ENCODE measurements at regions not wholly inside any gene's neighbourhood (a gene's known extent, or its start where the extent isn't known, plus 50 kb on each side); places are given as distances from the start of the nearest gene placed in this dataset.
A peak's percentile ranks its signal among the peaks of the same experiment; 100 is the strongest.

DNA sequence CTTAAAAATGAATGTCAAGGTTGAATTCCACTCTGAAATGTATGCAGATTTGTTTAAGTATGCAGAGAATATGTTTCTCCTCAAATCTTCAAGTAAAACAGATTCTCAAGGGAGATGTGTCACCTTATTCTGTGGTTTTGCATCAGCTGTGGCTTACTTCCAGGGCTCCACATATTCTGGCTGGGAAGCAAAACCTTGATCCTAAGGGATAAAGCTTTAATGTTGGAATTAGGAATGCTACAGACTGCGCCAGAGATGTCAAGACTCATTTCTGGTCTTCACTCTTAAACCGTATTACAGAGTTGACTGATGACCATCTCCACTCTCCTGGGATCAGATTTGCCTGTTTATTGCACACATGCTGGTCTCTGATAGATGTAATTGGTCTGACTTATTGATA is 143.9 kb upstream of the DIPK2B start:
- H3K23ac ChIP-seq (ENCODE audit: low read depth, low read length): no peak overlapping the region
- H2BK15ac ChIP-seq (ENCODE audit: low read depth, low read length): peak overlapping the region; percentile 11; the same call in 1 of the 3 replicates
- H4K5ac ChIP-seq (ENCODE audit: low read depth, low read length): no peak overlapping the region
- H3K9ac ChIP-seq (ENCODE audit: low read depth, low read length): no peak overlapping the region
- peak; percentile 37; the same call in 1 of the 2 replicates for ATAC-seq (ENCODE audit: low read depth)
- H3K4me1 ChIP-seq (ENCODE audit: control insufficient read depth, insufficient read depth, low read length): peaks cover 2% of the 10 kb centered on the region
- no peak overlapping the region for H2BK5ac ChIP-seq (ENCODE audit: low read depth, low read length, poor library complexity, severe bottlenecking)
- in situ Hi-C loops (cut with MboI; ENCODE audit: low sequenced_read_pairs): loop anchor here (10.0 kb wide), 1 partner anchor 390 kb away; no protein-coding TSS in a partner anchor
- TF ChIP-seq MAZ (IDR thresholded peaks at IDR 0.05; ENCODE audit: borderline replicate concordance, low read depth, low read length): no peak
- TF ChIP-seq, protein P1, sequence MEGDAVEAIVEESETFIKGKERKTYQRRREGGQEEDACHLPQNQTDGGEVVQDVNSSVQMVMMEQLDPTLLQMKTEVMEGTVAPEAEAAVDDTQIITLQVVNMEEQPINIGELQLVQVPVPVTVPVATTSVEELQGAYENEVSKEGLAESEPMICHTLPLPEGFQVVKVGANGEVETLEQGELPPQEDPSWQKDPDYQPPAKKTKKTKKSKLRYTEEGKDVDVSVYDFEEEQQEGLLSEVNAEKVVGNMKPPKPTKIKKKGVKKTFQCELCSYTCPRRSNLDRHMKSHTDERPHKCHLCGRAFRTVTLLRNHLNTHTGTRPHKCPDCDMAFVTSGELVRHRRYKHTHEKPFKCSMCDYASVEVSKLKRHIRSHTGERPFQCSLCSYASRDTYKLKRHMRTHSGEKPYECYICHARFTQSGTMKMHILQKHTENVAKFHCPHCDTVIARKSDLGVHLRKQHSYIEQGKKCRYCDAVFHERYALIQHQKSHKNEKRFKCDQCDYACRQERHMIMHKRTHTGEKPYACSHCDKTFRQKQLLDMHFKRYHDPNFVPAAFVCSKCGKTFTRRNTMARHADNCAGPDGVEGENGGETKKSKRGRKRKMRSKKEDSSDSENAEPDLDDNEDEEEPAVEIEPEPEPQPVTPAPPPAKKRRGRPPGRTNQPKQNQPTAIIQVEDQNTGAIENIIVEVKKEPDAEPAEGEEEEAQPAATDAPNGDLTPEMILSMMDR (conservative IDR thresholded peaks at IDR 0.05; ENCODE audit: low read depth, low read length): no peak
- no peak for TF ChIP-seq RAD21 (IDR thresholded peaks at IDR 0.05; ENCODE audit: low read length)
- TF ChIP-seq CEBPB (IDR thresholded peaks at IDR 0.05; ENCODE audit: low read depth, low read length): peak; percentile 17; the same call in 1 of the 2 replicates
- intact Hi-C loops (cut with micrococcal nuclease): no loop called here
- H2AK9ac ChIP-seq (replicated peaks; ENCODE audit: low read depth, low read length, poor library complexity): no peak overlapping the region
- no peaks in the 10 kb centered on the region for H3K36me3 ChIP-seq (ENCODE audit: control insufficient read depth, insufficient read depth, low read length)
- H3K14ac ChIP-seq (replicated peaks; ENCODE audit: low read depth, low read length): no peak overlapping the region
- no peaks in the 10 kb centered on the region; the same call in 1 of the 2 replicates for H3K9me3 ChIP-seq (ENCODE audit: control insufficient read depth, insufficient read depth, low read length)
- no peaks in the 10 kb centered on the region for H3K27me3 ChIP-seq (ENCODE audit: control insufficient read depth, insufficient read depth, low read length)
- H2BK120ac ChIP-seq (ENCODE audit: low read depth, low read length): peak overlapping the region; percentile 71; the same call in 1 of the 2 replicates
- peak overlapping the region; percentile 45 for H4K91ac ChIP-seq (ENCODE audit: insufficient read depth, low read depth, low read length)
- H3K9me1 ChIP-seq (ENCODE audit: insufficient read depth, low read length): no peaks in the 10 kb centered on the region
- ChIA-PET POLR2A (ENCODE audit: unreplicated experiment) (no interaction called here), CTCF (interaction anchor here (2.3 kb wide), 1 partner anchor 22 kb away, joined by 8 read pairs; no protein-coding TSS in a partner anchor)
- H4K20me1 ChIP-seq (ENCODE audit: insufficient read depth, low read length): no peaks in the 10 kb centered on the region
- H3K4me2 ChIP-seq (ENCODE audit: low read depth, low read length): no peak overlapping the region
- peak; percentile 81 for DNase-seq
- peak overlapping the region; percentile 0 for H3K4ac ChIP-seq (ENCODE audit: low read depth, low read length)
- no peak overlapping the region for H3K27ac ChIP-seq (ENCODE audit: insufficient read depth, low read length)
- dilution Hi-C loops (cut with HindIII; ENCODE audit: low sequenced_read_pairs, unreplicated experiment): no loop called here
- H2AFZ ChIP-seq (replicated peaks; ENCODE audit: low read length, poor library complexity): no peak overlapping the region
- peak overlapping the region; percentile 43; the same call in 1 of the 2 replicates for H2BK20ac ChIP-seq (ENCODE audit: low read depth, low read length)
- H3K4me3 ChIP-seq (ENCODE audit: insufficient read depth, low read depth, low read length): no peak overlapping the region
- WGBS, 2 experiments (ENCODE audit: extremely low coverage in 2 of 2, insufficient read length in 1 of 2): no CpG with 5 or more reads among the region's 2 CpGs
- H3K79me1 ChIP-seq (ENCODE audit: low read depth in 1 of 2, low read length in 2 of 2): no peaks in the 10 kb centered on the region
- no peak overlapping the region for H2AK5ac ChIP-seq (ENCODE audit: low read depth, low read length)
- H3K18ac ChIP-seq (ENCODE audit: low read depth, low read length): peak overlapping the region; percentile 5; the same call in 1 of the 2 replicates
- H3K56ac ChIP-seq (ENCODE audit: extremely low read depth, insufficient read depth, low read length): no peak overlapping the region
- H4K8ac ChIP-seq (ENCODE audit: low read depth in 2 of 2, low read length in 2 of 2): no peak overlapping the region
- BruUV-seq (replicated peaks): no TSS peak

Data from IMR-90 (cell line).